GM21447 (cell line): ENCODE measurements at regions not wholly inside any gene's neighbourhood (a gene's known extent, or its start where the extent isn't known, plus 50 kb on each side); places are given as distances from the start of the nearest gene placed in this dataset.
"Not testable (repeated sequence)": the region's sequence is repeated elsewhere in the genome, so short reads cannot be mapped to it uniquely, and the experiment has no call there.

Source experiments
- ATAC-seq: cut with Tn5 transposase; IDR thresholded peaks from one replicate; pipeline ENCODE4 v1.9.1; 2021; ENCODE audit not compliant: unreplicated experiment

GRCh38 chr15:99481951-99482230 lies 83.9 kb upstream of the MEF2A start:
- ATAC-seq: no peak

DNA sequence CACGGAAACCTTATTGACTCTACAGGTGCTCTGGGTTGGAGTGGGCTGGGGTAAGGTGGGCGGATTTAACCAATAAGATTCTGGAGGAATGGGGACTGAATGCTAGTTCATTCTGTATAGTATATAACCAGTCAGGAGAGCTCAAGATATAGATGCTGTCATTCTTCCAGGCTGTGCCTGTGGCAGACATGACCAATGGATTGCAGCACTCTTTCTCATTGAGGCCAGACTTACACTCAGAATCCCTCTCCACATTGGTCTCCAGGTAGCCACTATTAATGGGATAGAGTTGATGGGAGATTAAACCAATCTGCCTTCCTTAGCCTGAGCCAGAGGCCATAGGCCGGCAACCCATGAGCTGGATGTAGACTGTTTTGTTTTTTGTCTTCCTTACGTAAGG lies 82.8 kb upstream of the MEF2A start:
- ATAC-seq: no peak

DNA sequence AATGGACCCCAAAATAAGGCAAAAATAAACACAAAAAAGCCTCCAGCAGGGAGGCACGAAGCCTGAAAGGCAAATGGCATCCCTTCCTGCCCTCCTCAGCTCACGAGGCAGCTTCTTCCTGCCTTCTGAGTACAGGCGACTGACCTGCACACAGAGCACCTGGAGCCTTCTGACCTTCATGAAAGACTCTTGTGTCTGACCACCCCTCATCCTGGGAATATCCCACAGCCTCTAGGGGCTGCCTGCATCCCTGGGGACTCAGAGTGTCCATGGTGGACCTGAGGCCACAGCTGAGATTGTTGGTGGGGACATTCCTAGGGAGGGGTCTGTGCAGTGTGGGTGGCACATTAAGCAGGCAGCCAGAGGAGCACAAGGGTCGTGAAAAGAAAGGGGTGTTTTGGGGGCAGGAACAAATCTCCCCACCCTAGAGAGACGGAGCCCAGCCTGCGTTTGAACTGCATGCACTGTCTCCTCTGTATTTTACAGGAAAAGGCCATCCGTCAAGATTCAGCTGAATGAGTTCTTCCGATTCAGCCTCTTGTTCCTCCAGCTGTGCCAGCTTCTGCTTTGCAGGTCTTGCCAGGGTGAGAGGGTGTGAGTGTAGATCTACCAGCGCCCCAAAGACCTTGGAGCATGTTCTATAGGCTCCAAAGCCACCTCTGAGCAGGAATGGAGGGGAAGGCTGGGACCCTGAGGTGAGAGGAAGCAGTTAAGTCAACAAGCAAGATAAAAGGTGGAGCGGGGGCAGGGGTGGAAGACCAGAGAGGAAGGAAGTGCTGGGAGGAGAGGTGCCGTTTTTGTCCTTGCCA lies 80.4 kb upstream of the MEF2A start:
- no peak for ATAC-seq

DNA sequence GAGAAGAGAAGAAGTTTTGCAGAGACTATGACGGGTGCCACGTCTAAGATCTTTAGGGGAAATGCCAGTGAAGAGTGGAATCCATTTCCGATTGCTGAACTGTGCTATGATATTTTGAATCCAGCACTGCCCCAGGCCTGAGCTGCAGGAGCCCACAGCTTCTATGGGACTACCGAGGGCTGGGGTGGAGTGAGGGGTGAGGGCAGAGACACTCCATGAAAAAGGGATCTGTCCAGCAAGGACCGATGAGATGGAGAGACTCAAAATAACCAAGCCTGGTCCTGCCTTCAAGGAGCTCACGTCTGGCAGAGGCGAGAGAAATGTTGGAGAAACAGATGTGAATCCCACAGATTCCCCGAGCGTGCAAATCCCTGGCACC lies 79.8 kb upstream of the MEF2A start:
- ATAC-seq: no peak

DNA sequence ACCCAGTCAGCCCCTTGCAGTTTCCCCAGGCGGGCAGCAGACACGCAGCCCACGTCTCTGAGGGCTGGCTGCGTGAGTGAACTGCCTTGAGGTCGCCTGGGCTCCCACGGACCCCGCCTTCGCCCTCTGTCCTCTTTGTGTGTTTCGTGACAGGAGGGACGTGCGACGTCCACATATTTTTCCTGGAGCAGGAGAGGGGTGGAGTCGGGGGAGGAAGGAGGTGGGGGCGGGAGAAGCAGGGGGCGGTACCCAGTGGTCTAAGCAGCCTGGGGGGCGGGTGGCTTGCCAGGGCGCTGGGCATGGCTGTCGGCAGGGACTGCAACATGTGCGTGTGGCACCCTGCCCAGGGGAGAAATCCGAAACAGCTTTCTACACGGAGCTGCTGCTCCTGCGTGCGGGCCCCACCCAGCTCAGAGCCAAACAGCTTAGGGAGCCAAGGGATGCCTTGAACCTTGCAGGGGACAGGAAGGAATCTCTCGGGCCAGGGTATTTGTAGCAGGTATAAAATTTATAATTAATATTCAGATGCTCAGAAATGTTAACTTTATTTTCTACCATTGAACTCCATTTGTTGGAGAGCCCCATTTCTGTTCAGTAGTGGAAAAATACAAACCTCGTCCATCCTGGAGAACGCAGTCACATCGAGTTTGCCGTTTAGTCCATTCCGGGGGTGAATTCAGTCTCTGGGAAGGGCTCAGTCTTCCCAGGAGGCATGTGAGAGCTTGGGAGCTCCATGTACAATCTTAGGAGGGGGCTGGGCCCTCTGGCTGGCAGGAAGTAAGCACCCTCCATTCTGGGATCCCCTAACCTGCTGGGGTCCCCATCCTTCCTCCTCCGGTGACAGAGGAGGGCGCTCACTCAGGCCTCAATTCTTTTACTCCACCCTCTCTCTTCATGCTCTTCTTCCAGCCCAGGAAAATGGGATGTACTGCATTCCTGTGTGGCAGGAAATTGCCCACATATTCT lies 79.1 kb upstream of the MEF2A start:
- no peak for ATAC-seq

- ATAC-seq: no peak
Measured at GRCh38 chr15:99487337-99487730, 78.5 kb upstream of the MEF2A start.

DNA sequence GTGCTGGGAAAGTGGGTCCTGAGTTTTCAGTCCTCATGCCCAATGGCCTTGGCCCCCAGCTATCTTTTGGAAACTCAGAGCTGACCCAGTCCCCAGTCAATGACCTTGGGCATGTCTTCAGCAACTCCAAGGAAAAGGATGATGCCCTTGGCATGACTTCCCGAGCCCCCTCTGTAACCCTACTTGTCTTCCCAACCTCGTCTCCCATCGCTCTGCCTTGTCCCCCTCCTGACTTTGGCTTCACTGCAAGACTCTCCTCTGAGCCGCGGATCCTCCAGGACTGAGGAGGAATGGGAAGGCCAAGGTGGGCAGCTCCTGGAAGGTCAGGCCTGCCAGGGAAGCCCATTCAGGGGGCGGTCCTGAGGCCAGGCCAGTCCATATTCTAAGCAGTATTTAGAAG lies 73.5 kb upstream of the MEF2A start:
- ATAC-seq: no peak

- no peak for ATAC-seq
Measured at GRCh38 chr15:99492716-99493115, 73.1 kb upstream of the MEF2A start.

- no peak for ATAC-seq
Measured at GRCh38 chr15:99493461-99493860, 72.3 kb upstream of the MEF2A start.

- ATAC-seq: not testable (repeated sequence)
Measured at GRCh38 chr15:99494536-99495233, 71.1 kb upstream of the MEF2A start.

- no peak for ATAC-seq
Measured at GRCh38 chr15:99495430-99496301, 70.1 kb upstream of the MEF2A start.

GRCh38 chr15:99496302-99496629 lies 69.5 kb upstream of the MEF2A start:
- no peak for ATAC-seq

GRCh38 chr15:99502182-99502581 lies 63.6 kb upstream of the MEF2A start:
- peak; percentile 59 for ATAC-seq

DNA sequence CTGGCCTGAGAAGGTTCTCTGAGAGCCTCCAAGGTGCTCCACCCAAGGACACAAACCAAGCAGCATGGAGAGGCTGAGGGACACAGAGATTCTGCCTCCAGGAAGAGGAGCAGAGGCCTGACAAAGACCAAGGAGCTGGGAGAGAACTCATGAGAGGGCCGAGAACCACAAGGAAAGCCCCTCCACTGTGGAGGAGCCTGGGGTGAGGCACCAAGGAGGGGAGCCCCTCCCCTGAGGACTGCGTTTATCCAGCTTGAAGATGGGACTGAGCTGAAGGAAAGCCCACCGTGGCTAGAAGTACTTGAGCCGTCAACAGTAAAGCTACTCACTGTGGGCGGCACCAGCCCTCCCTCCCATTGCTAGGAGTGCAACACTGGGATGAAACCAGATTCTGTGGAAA lies 63.1 kb upstream of the MEF2A start:
- peak; percentile 3 for ATAC-seq

- ATAC-seq: no peak
Measured at GRCh38 chr15:99503411-99503810, 62.4 kb upstream of the MEF2A start.

DNA sequence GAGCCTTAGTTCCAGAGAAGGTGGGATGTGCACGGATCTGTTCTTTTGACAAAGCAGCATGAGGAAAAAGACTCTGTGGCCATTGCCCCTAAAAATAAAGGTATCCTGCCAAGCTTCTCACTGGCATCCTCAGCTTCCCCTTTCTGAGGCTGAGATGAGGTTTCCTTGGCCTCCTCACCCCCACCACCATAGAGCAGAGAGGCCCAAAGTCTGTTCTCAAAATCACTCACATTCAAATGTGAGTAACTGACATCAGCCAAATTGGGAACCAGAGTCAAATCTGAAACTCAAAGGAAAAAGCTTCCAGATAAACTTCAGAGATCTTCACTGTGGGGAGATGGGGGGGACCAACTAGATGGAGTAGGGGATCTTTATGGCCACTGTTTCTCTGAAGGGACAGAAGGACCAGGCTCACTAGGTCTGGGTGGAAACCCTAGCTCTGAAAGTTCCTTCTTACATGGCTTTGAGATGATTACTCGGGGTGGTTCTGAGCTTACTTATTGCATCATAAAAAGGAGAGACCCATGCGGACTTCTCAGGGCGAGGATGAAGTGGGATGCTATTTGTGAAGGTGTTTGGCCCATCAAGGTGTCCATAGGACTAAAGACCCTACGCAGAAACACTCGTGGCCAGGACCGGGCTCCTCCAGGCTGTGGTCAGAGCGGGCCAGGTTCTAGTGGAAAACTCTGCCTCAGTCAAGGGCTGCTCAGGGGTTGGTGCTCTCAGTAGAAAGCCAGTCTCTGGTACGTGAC lies 61.5 kb upstream of the MEF2A start:
- peak; percentile 27 for ATAC-seq

GRCh38 chr15:99504823-99505551 lies 60.8 kb upstream of the MEF2A start:
- peak; percentile 48 for ATAC-seq

- no peak for ATAC-seq
Measured at GRCh38 chr15:99506399-99506798, 59.4 kb upstream of the MEF2A start.

DNA sequence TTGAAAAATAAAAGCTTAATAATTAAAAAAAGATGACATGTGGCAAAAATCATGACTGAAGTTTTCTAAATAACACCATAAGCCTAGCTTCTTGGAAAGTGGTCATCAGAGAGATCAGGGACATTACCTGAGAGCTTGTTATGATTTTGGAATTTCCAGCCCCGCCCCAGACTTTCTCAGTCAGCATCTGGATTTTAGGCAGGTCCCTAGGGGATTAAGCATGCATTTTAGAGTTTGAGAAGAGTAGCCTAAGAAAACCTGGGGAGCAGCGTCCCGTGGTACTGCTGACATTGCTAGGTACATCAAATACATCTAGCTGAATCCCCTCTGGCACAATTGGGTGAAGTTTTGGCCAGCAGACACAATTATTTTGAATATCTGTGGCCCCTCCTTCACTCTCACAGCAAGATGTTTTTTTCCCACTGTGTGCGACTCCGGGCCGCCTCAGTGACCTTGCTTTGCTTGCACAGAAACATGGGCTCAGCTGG lies 58.7 kb upstream of the MEF2A start:
- ATAC-seq: no peak
